Tibial artery (tissue), 4 donors: ENCODE measurements at regions not wholly inside any gene's neighbourhood (a gene's known extent, or its start where the extent isn't known, plus 50 kb on each side); places are given as distances from the start of the nearest gene placed in this dataset.
"Not testable (repeated sequence)": the region's sequence is repeated elsewhere in the genome, so short reads cannot be mapped to it uniquely, and the experiment has no call there.

ENCODE experiments used
- DNase-seq, 2 donors: peaks; one replicate each; pipeline ENCODE4 v3.0.0-alpha.2; 2019
- H3K27ac ChIP-seq, 2 donors: fragments of 200-600 bp; sonication (generic) in 1 of 2; 1 replicate in 1 of 2; 2 replicates in 1 of 2; pipeline ENCODE4 v1.5.1; 2018 to 2019; ENCODE audit warnings: mild to moderate bottlenecking in 1 of 2
- H3K27me3 ChIP-seq, 2 donors: fragments of 200-600 bp; sonication (generic) in 1 of 2; one replicate each; pipeline versions ENCODE4 v1.5.1 to v1.6.0; 2016 to 2019
- H3K36me3 ChIP-seq, 3 donors: fragments of 200-600 bp; sonication (generic) in 2 of 3; one replicate each; pipeline ENCODE4 v1.5.1; 2016 to 2019; ENCODE audit warnings: mild to moderate bottlenecking in 2 of 3
- H3K4me1 ChIP-seq, 4 donors: fragments of 200-600 bp; sonication (generic) in 2 of 4; 1 replicate in 3 of 4; 2 replicates in 1 of 4; pipeline ENCODE4 v1.5.1; 2016 to 2019
- H3K4me3 ChIP-seq, 2 donors: fragments of 200-600 bp; sonication (generic) in 1 of 2; 1 replicate in 1 of 2; 2 replicates in 1 of 2; pipeline ENCODE4 v1.5.1; 2018 to 2019; ENCODE audit warnings: mild to moderate bottlenecking in 2 of 2
- H3K9me3 ChIP-seq, 3 donors: fragments of 200-600 bp; sonication (generic) in 1 of 3; one replicate each; pipeline ENCODE4 v1.5.1; 2016 to 2019
- CTCF ChIP-seq, 2 experiments: fragments of 200-600 bp in 1 of 2; fragments of 450-650 bp in 1 of 2; IDR thresholded peaks; one replicate each; pipeline ENCODE4 v1.5.1; 2017 to 2019; ENCODE audit warnings: antibody characterized with exemption in 2 of 2, mild to moderate bottlenecking in 1 of 2, moderate library complexity in 1 of 2
- intact Hi-C: fragments of 100-400 bp; cut with DNase I; formaldehyde crosslinking; loops from one replicate; pipeline ENCODE4 v1.15.0; 2023; ENCODE audit warnings: low total_unique reads

- no peak for TF ChIP-seq CTCF (IDR thresholded peaks at IDR 0.05)
- intact Hi-C loops = no loop called here
- DNase-seq = peak in 1 of 2 donors; percentile 21
- H3K9me3 ChIP-seq = no peaks in the 10 kb centered on the region
- no peaks in the 10 kb centered on the region for H3K4me1 ChIP-seq
- no peak overlapping the region for H3K27ac ChIP-seq
- no peaks in the 10 kb centered on the region for H3K27me3 ChIP-seq
- H3K36me3 ChIP-seq = no peaks in the 10 kb centered on the region
- H3K4me3 ChIP-seq = no peak overlapping the region
These were observed 245.4 kb upstream of the MEIS1 start for GRCh38 chr2:66189553-66189952.

GRCh38 chr2:66186537-66186936, 248.4 kb upstream of the MEIS1 start:
- no peak overlapping the region for H3K27ac ChIP-seq
- H3K27me3 ChIP-seq = no peaks in the 10 kb centered on the region
- no peaks in the 10 kb centered on the region for H3K4me1 ChIP-seq
- H3K4me3 ChIP-seq = no peak overlapping the region
- H3K36me3 ChIP-seq = no peaks in the 10 kb centered on the region
- DNase-seq = no peak
- no peaks in the 10 kb centered on the region for H3K9me3 ChIP-seq
- intact Hi-C loops = no loop called here
- TF ChIP-seq CTCF (IDR thresholded peaks at IDR 0.05) = no peak

GRCh38 chr2:66185497-66186054, 249.3 kb upstream of the MEIS1 start:
- H3K27me3 ChIP-seq = no peaks in the 10 kb centered on the region
- H3K4me1 ChIP-seq = no peaks in the 10 kb centered on the region
- no peak overlapping the region for H3K27ac ChIP-seq
- no peaks in the 10 kb centered on the region for H3K36me3 ChIP-seq
- intact Hi-C loops = no loop called here
- H3K4me3 ChIP-seq = no peak overlapping the region
- no peak for TF ChIP-seq CTCF (IDR thresholded peaks at IDR 0.05)
- no peaks in the 10 kb centered on the region for H3K9me3 ChIP-seq
- no peak for DNase-seq

- intact Hi-C loops, H3K4me1 ChIP-seq, DNase-seq, H3K9me3 ChIP-seq, H3K27me3 ChIP-seq, H3K36me3 ChIP-seq, H3K27ac ChIP-seq, H3K4me3 ChIP-seq: not testable (repeated sequence)
These were observed 257.7 kb upstream of the MEIS1 start for GRCh38 chr2:66177128-66177796.

GRCh38 chr2:66174491-66174890, 260.4 kb upstream of the MEIS1 start:
- no peaks in the 10 kb centered on the region for H3K4me1 ChIP-seq
- no peak for TF ChIP-seq CTCF (IDR thresholded peaks at IDR 0.05)
- DNase-seq = no peak
- no peak overlapping the region for H3K4me3 ChIP-seq
- no peaks in the 10 kb centered on the region for H3K36me3 ChIP-seq
- H3K27ac ChIP-seq = no peak overlapping the region
- H3K9me3 ChIP-seq = peaks cover 0 to 3% (median 0%) of the 10 kb centered on the region in 3 donors
- intact Hi-C loops = no loop called here
- H3K27me3 ChIP-seq = no peaks in the 10 kb centered on the region

- no peak overlapping the region for H3K4me3 ChIP-seq
- intact Hi-C loops = no loop called here
- no peak overlapping the region for H3K27ac ChIP-seq
- TF ChIP-seq CTCF (IDR thresholded peaks at IDR 0.05) = no peak
- no peak for DNase-seq
- no peaks in the 10 kb centered on the region for H3K4me1 ChIP-seq
- peaks cover 0 to 3% (median 0%) of the 10 kb centered on the region in 3 donors for H3K9me3 ChIP-seq
- no peaks in the 10 kb centered on the region for H3K36me3 ChIP-seq
- H3K27me3 ChIP-seq = no peaks in the 10 kb centered on the region
These were observed 261.3 kb upstream of the MEIS1 start for GRCh38 chr2:66173645-66174044.
